Testis (tissue), 2 donors: ENCODE measurements at regions not wholly inside any gene's neighbourhood (a gene's known extent, or its start where the extent isn't known, plus 50 kb on each side); places are given as distances from the start of the nearest gene placed in this dataset.

ENCODE experiments used
- POLR2A ChIP-seq: fragments of 450-650 bp; IDR thresholded peaks from one replicate; pipeline ENCODE4 v1.6.1; 2017; ENCODE audit warnings: antibody characterized with exemption, mild to moderate bottlenecking, moderate library complexity
- TF ChIP-seq, protein P1 (sequence below), 3 experiments: fragments of 450-650 bp in 2 of 3; fragments of 200-600 bp in 1 of 3; sonication (generic) in 1 of 3; IDR thresholded peaks; one replicate each; pipeline ENCODE4 v1.5.1; 2016 to 2019; ENCODE audit warnings: antibody characterized with exemption in 3 of 3, mild to moderate bottlenecking in 2 of 3, moderate library complexity in 1 of 3

DNA sequence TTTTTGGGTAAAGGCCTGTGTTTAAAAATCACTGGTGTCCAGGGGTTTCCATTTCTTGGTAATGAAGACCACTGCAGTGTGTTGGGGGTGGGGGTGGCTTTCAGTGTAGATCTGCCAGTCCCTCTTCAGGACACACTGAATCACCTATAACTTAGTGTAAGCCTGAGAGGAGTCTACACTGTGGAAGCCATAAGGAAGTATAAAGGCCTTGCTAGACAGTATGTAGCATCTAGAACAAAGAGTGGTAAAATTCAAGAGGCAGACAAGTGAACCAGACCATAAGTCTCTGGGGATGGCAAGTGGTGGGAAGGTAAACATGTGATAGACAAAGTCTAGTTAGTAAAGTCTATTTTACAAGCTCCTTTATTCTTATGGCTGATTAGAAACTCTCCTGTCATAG lies 191.8 kb downstream of the CCNG2 start:
- TF ChIP-seq, protein P1, sequence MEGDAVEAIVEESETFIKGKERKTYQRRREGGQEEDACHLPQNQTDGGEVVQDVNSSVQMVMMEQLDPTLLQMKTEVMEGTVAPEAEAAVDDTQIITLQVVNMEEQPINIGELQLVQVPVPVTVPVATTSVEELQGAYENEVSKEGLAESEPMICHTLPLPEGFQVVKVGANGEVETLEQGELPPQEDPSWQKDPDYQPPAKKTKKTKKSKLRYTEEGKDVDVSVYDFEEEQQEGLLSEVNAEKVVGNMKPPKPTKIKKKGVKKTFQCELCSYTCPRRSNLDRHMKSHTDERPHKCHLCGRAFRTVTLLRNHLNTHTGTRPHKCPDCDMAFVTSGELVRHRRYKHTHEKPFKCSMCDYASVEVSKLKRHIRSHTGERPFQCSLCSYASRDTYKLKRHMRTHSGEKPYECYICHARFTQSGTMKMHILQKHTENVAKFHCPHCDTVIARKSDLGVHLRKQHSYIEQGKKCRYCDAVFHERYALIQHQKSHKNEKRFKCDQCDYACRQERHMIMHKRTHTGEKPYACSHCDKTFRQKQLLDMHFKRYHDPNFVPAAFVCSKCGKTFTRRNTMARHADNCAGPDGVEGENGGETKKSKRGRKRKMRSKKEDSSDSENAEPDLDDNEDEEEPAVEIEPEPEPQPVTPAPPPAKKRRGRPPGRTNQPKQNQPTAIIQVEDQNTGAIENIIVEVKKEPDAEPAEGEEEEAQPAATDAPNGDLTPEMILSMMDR (IDR thresholded peaks at IDR 0.05): no peak
- TF ChIP-seq POLR2A: no peak
